Gastroesophageal sphincter (tissue), 3 donors: ENCODE measurements at regions not wholly inside any gene's neighbourhood (a gene's known extent, or its start where the extent isn't known, plus 50 kb on each side); places are given as distances from the start of the nearest gene placed in this dataset.

ENCODE experiments used
- CTCF ChIP-seq, 4 experiments: fragments of 200-600 bp in 2 of 4; fragments of 450-650 bp in 2 of 4; sonication (generic) in 1 of 4; IDR thresholded peaks; one replicate each; pipeline ENCODE4 v1.5.1; 2017 to 2019; ENCODE audit warnings: antibody characterized with exemption in 4 of 4, mild to moderate bottlenecking in 2 of 4, moderate library complexity in 2 of 4
- POLR2A ChIP-seq, 2 donors: fragments of 450-650 bp; IDR thresholded peaks; one replicate each; pipeline ENCODE4 v1.6.1; 2017; ENCODE audit warnings: antibody characterized with exemption in 2 of 2, mild to moderate bottlenecking in 2 of 2, moderate library complexity in 1 of 2
- POLR2AphosphoS5 ChIP-seq: sonication (generic); formaldehyde crosslinking; IDR thresholded peaks from one replicate; pipeline ENCODE4 v1.6.1; 2017; ENCODE audit warnings: antibody characterized with exemption

GRCh38 chr1:240682859-240683242, 70.9 kb upstream of the GREM2 start:
- TF ChIP-seq CTCF (IDR thresholded peaks at IDR 0.05) (no peak), POLR2AphosphoS5 (no peak), POLR2A (IDR thresholded peaks at IDR 0.05) (no peak)
